ENCODE measurements at regions not wholly inside any gene's neighbourhood (a gene's known extent, or its start where the extent isn't known, plus 50 kb on each side); places are given as distances from the start of the nearest gene placed in this dataset.

- H3K9me3 ChIP-seq = peaks cover 0 to 35% (median 0%) of the 10 kb centered on the region in 3 donors
- no peaks in the 10 kb centered on the region for H3K36me3 ChIP-seq
- H3K4me3 ChIP-seq = no peak overlapping the region
- no peak overlapping the region for H3K27ac ChIP-seq
- ATAC-seq = no peak
- no peaks in the 10 kb centered on the region for H3K4me1 ChIP-seq
- TF ChIP-seq POLR2AphosphoS5 (IDR thresholded peaks at IDR 0.05) (no peak), POLR2A (IDR thresholded peaks at IDR 0.05) (no peak), EP300 (IDR thresholded peaks at IDR 0.05) (no peak), CTCF (IDR thresholded peaks at IDR 0.05) (no peak)
- 67% methylated on average over 1 of the region's 1 CpG; no CpG with 5 or more reads in 1 of the 2 donors for WGBS, 2 donors (ENCODE audit: low coverage in 1 of 2)
- H3K27me3 ChIP-seq = no peaks in the 10 kb centered on the region
Measured at GRCh38 chr14:66351310-66351709, 134.9 kb upstream of the CCDC196 start.

GRCh38 chr14:66359500-66359899 lies 126.7 kb upstream of the CCDC196 start:
- H3K4me1 ChIP-seq = peaks cover 0 to 4% (median 0%) of the 10 kb centered on the region in 3 donors
- no peaks in the 10 kb centered on the region for H3K27me3 ChIP-seq
- TF ChIP-seq CTCF (IDR thresholded peaks at IDR 0.05) (peak; percentile 46 to 67 (median 60)), POLR2AphosphoS5 (IDR thresholded peaks at IDR 0.05) (no peak)
- H3K36me3 ChIP-seq = no peaks in the 10 kb centered on the region
- H3K9me3 ChIP-seq = no peaks in the 10 kb centered on the region
- no peak overlapping the region for H3K4me3 ChIP-seq
- 0 to 3% methylated on average over 3 of the region's 3 CpGs for WGBS, 2 donors (ENCODE audit: low coverage in 1 of 2)
- no peak overlapping the region for H3K27ac ChIP-seq
- no peak for ATAC-seq

GRCh38 chr14:66360366-66360926 lies 125.7 kb upstream of the CCDC196 start:
- no peak overlapping the region for H3K27ac ChIP-seq
- 47 to 55% methylated on average over 8 of the region's 8 CpGs for WGBS, 2 donors (ENCODE audit: low coverage in 1 of 2)
- TF ChIP-seq POLR2A (IDR thresholded peaks at IDR 0.05) (no peak), CTCF (IDR thresholded peaks at IDR 0.05) (no peak), EP300 (IDR thresholded peaks at IDR 0.05) (no peak), POLR2AphosphoS5 (IDR thresholded peaks at IDR 0.05) (no peak)
- H3K9me3 ChIP-seq = no peaks in the 10 kb centered on the region
- peaks cover 3% of the 10 kb centered on the region for H3K27me3 ChIP-seq
- no peak overlapping the region for H3K4me3 ChIP-seq
- no peaks in the 10 kb centered on the region for H3K36me3 ChIP-seq
- ATAC-seq = no peak
- H3K4me1 ChIP-seq = peaks cover 0 to 4% (median 0%) of the 10 kb centered on the region in 3 donors

GRCh38 chr14:66361013-66361412 lies 125.2 kb upstream of the CCDC196 start:
- Histone ChIP-seq H3K27ac (no peak overlapping the region), H3K9me3 (no peaks in the 10 kb centered on the region), H3K4me3 (no peak overlapping the region), H3K36me3 (no peaks in the 10 kb centered on the region), H3K4me1 (peaks cover 0 to 4% (median 0%) of the 10 kb centered on the region in 3 donors), H3K27me3 (peaks cover 3% of the 10 kb centered on the region)
- WGBS, 2 donors (ENCODE audit: low coverage in 1 of 2) = 7 to 11% methylated on average over 2 of the region's 2 CpGs
- ATAC-seq = no peak
- no peak for TF ChIP-seq CTCF (IDR thresholded peaks at IDR 0.05)
- TF ChIP-seq POLR2A (IDR thresholded peaks at IDR 0.05) = no peak
- no peak for TF ChIP-seq EP300 (IDR thresholded peaks at IDR 0.05)
- no peak for TF ChIP-seq POLR2AphosphoS5 (IDR thresholded peaks at IDR 0.05)

- H3K4me1 ChIP-seq = no peaks in the 10 kb centered on the region
- peaks cover 3% of the 10 kb centered on the region for H3K27me3 ChIP-seq
- H3K4me3 ChIP-seq = no peak overlapping the region
- no peak overlapping the region for H3K27ac ChIP-seq
- H3K36me3 ChIP-seq = no peaks in the 10 kb centered on the region
- H3K9me3 ChIP-seq = no peaks in the 10 kb centered on the region
- WGBS, 2 donors (ENCODE audit: low coverage in 1 of 2) = 75 to 100% methylated on average over 1 to 4 of the region's 4 CpGs
- no peak for ATAC-seq
- TF ChIP-seq EP300 (IDR thresholded peaks at IDR 0.05) (no peak), CTCF (IDR thresholded peaks at IDR 0.05) (no peak), POLR2AphosphoS5 (IDR thresholded peaks at IDR 0.05) (no peak), POLR2A (IDR thresholded peaks at IDR 0.05) (no peak)
Measured at GRCh38 chr14:66365388-66365787, 120.8 kb upstream of the CCDC196 start.
